ENCODE measurements at regions not wholly inside any gene's neighbourhood (a gene's known extent, or its start where the extent isn't known, plus 50 kb on each side); places are given as distances from the start of the nearest gene placed in this dataset.

DNA sequence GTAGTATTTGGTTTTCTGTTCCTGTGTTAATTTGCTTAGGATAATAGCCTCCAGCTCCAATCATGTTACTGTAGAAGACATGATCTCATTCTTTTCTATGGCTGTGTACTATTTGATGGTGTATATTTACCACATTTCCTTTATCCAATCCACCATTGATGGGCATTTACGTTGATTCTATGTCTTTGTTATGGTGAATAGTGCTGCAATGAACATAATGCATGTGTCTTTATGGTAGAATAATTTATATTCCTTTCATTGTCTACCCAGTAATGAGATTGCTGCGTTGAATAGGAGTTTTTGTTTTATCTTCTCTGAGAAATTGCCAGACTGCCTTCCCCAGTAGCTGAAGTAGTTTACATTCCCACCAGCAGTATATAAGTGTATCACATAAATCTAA lies 538.8 kb downstream of the LRRIQ3 start:
- no peaks in the 10 kb centered on the region for H3K27me3 ChIP-seq (ENCODE audit: insufficient read depth, low read depth, low read length)
- H3K4me2 ChIP-seq (ENCODE audit: low read length), result no peak overlapping the region
- no peak overlapping the region for H3K9ac ChIP-seq (ENCODE audit: low read length)
- H3K79me2 ChIP-seq (replicated peaks; ENCODE audit: insufficient read depth, low read length), result no peaks in the 10 kb centered on the region
- no peaks in the 10 kb centered on the region for H3F3A ChIP-seq (ENCODE audit: insufficient read depth, low read length, poor library complexity, severe bottlenecking)
- no peak overlapping the region for H3K27ac ChIP-seq (ENCODE audit: low read length)
- no peak for TF ChIP-seq EP300 (conservative IDR thresholded peaks at IDR 0.05; ENCODE audit: poor library complexity, severe bottlenecking)
- H4K20me1 ChIP-seq (ENCODE audit: insufficient read depth), result no peaks in the 10 kb centered on the region
- H3K9me2 ChIP-seq (ENCODE audit: insufficient read depth, low read length), result no peaks in the 10 kb centered on the region
- H3K9me3 ChIP-seq (ENCODE audit: low read length), result no peaks in the 10 kb centered on the region
- no peak overlapping the region for H2AFZ ChIP-seq (ENCODE audit: low read depth, low read length)
- H3K36me3 ChIP-seq (ENCODE audit: insufficient read depth, low read length), result no peaks in the 10 kb centered on the region
- H3K4me3 ChIP-seq (ENCODE audit: low read length), result no peak overlapping the region

DNA sequence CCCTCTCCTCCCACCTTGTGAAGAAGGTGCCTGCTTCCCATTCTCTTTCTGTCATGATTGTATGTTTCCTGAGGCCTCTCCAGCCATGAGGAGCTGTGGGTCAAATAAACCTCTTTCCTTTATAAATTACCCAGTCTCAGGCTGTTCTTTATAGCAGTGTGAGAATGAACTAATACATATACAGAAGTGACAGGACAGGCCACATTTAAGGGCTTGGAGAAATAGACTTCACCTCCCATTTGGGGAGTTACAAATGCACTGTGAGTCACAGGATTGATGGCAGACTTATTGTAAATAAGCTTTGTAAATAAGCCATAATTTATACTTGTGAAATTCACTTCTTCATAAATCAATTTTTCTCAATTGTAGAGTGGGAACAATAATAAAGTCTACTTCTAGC lies 543.3 kb downstream of the LRRIQ3 start:
- H3K36me3 ChIP-seq (ENCODE audit: insufficient read depth, low read length), result no peaks in the 10 kb centered on the region
- H3K4me2 ChIP-seq (ENCODE audit: low read length), result no peak overlapping the region
- no peaks in the 10 kb centered on the region for H3F3A ChIP-seq (ENCODE audit: insufficient read depth, low read length, poor library complexity, severe bottlenecking)
- no peak overlapping the region for H3K9ac ChIP-seq (ENCODE audit: low read length)
- no peak overlapping the region for H2AFZ ChIP-seq (ENCODE audit: low read depth, low read length)
- H3K27me3 ChIP-seq (ENCODE audit: insufficient read depth, low read depth, low read length), result no peaks in the 10 kb centered on the region
- no peaks in the 10 kb centered on the region for H3K9me2 ChIP-seq (ENCODE audit: insufficient read depth, low read length)
- no peaks in the 10 kb centered on the region for H3K79me2 ChIP-seq (replicated peaks; ENCODE audit: insufficient read depth, low read length)
- TF ChIP-seq, protein P1, sequence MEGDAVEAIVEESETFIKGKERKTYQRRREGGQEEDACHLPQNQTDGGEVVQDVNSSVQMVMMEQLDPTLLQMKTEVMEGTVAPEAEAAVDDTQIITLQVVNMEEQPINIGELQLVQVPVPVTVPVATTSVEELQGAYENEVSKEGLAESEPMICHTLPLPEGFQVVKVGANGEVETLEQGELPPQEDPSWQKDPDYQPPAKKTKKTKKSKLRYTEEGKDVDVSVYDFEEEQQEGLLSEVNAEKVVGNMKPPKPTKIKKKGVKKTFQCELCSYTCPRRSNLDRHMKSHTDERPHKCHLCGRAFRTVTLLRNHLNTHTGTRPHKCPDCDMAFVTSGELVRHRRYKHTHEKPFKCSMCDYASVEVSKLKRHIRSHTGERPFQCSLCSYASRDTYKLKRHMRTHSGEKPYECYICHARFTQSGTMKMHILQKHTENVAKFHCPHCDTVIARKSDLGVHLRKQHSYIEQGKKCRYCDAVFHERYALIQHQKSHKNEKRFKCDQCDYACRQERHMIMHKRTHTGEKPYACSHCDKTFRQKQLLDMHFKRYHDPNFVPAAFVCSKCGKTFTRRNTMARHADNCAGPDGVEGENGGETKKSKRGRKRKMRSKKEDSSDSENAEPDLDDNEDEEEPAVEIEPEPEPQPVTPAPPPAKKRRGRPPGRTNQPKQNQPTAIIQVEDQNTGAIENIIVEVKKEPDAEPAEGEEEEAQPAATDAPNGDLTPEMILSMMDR (IDR thresholded peaks at IDR 0.05; ENCODE audit: poor library complexity, severe bottlenecking), result no peak
- no peak for TF ChIP-seq EP300 (conservative IDR thresholded peaks at IDR 0.05; ENCODE audit: poor library complexity, severe bottlenecking)
- no peak for TF ChIP-seq SMC3 (conservative IDR thresholded peaks at IDR 0.05; ENCODE audit: poor library complexity)
- TF ChIP-seq EZH2 (IDR thresholded peaks at IDR 0.05; ENCODE audit: borderline replicate concordance, insufficient read depth, low read length, poor library complexity, severe bottlenecking), result no peak
- TF ChIP-seq POLR2AphosphoS5 (IDR thresholded peaks at IDR 0.05), result no peak
- TF ChIP-seq RAD21 (conservative IDR thresholded peaks at IDR 0.05), result no peak
- no peak for TF ChIP-seq MXI1 (conservative IDR thresholded peaks at IDR 0.05; ENCODE audit: poor library complexity, severe bottlenecking)
- TF ChIP-seq TAF1 (IDR thresholded peaks at IDR 0.05; ENCODE audit: low read depth), result no peak
- TF ChIP-seq, protein P2, sequence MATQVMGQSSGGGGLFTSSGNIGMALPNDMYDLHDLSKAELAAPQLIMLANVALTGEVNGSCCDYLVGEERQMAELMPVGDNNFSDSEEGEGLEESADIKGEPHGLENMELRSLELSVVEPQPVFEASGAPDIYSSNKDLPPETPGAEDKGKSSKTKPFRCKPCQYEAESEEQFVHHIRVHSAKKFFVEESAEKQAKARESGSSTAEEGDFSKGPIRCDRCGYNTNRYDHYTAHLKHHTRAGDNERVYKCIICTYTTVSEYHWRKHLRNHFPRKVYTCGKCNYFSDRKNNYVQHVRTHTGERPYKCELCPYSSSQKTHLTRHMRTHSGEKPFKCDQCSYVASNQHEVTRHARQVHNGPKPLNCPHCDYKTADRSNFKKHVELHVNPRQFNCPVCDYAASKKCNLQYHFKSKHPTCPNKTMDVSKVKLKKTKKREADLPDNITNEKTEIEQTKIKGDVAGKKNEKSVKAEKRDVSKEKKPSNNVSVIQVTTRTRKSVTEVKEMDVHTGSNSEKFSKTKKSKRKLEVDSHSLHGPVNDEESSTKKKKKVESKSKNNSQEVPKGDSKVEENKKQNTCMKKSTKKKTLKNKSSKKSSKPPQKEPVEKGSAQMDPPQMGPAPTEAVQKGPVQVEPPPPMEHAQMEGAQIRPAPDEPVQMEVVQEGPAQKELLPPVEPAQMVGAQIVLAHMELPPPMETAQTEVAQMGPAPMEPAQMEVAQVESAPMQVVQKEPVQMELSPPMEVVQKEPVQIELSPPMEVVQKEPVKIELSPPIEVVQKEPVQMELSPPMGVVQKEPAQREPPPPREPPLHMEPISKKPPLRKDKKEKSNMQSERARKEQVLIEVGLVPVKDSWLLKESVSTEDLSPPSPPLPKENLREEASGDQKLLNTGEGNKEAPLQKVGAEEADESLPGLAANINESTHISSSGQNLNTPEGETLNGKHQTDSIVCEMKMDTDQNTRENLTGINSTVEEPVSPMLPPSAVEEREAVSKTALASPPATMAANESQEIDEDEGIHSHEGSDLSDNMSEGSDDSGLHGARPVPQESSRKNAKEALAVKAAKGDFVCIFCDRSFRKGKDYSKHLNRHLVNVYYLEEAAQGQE (IDR thresholded peaks at IDR 0.05; ENCODE audit: borderline replicate concordance), result no peak
- no peak overlapping the region for H3K4me3 ChIP-seq (ENCODE audit: low read length)
- no peak overlapping the region for H3K27ac ChIP-seq (ENCODE audit: low read length)
- no peaks in the 10 kb centered on the region for H3K9me3 ChIP-seq (ENCODE audit: low read length)
- H4K20me1 ChIP-seq (ENCODE audit: insufficient read depth), result no peaks in the 10 kb centered on the region

DNA sequence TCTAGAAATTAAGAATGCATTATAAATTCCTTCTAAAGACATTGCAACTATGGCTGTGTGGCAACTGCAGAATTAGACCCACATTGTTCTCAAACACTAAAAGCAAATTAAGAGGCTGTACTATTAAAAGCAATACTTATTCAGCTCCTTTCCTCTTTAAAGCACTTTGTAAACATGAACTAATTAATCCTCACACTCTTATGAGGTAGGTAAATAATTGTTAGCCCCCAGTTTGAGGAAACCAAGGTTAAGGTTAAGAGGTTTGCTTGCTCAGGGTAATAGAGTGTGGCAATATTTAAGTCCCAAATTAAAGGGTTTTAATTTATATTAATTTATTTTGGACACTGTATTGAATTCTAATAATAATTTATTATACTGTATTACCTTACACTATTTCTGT lies 553.8 kb downstream of the LRRIQ3 start:
- Histone ChIP-seq H3K4me3 (ENCODE audit: low read length) (no peak overlapping the region), H4K20me1 (ENCODE audit: insufficient read depth) (no peaks in the 10 kb centered on the region), H3K9me3 (ENCODE audit: low read length) (no peaks in the 10 kb centered on the region)

More for the DNA sequence above, 553.8 kb downstream of the LRRIQ3 start:
- no peaks in the 10 kb centered on the region for H3K79me2 ChIP-seq (replicated peaks; ENCODE audit: insufficient read depth, low read length)
- no peaks in the 10 kb centered on the region for H3F3A ChIP-seq (ENCODE audit: insufficient read depth, low read length, poor library complexity, severe bottlenecking)
- H2AFZ ChIP-seq (ENCODE audit: low read depth, low read length), result no peak overlapping the region
- no peaks in the 10 kb centered on the region for H3K27me3 ChIP-seq (ENCODE audit: insufficient read depth, low read depth, low read length)
- no peaks in the 10 kb centered on the region for H3K9me2 ChIP-seq (ENCODE audit: insufficient read depth, low read length)
- H3K36me3 ChIP-seq (ENCODE audit: insufficient read depth, low read length), result no peaks in the 10 kb centered on the region
- no peak overlapping the region for H3K9ac ChIP-seq (ENCODE audit: low read length)
- H3K4me2 ChIP-seq (ENCODE audit: low read length), result no peak overlapping the region
- TF ChIP-seq, protein P2 (IDR thresholded peaks at IDR 0.05; ENCODE audit: borderline replicate concordance), result no peak
- TF ChIP-seq MXI1 (conservative IDR thresholded peaks at IDR 0.05; ENCODE audit: poor library complexity, severe bottlenecking), result no peak
- TF ChIP-seq EP300 (conservative IDR thresholded peaks at IDR 0.05; ENCODE audit: poor library complexity, severe bottlenecking), result no peak
- TF ChIP-seq RAD21 (conservative IDR thresholded peaks at IDR 0.05), result no peak
- no peak for TF ChIP-seq EZH2 (IDR thresholded peaks at IDR 0.05; ENCODE audit: borderline replicate concordance, insufficient read depth, low read length, poor library complexity, severe bottlenecking)
- no peak for TF ChIP-seq TAF1 (IDR thresholded peaks at IDR 0.05; ENCODE audit: low read depth)
- TF ChIP-seq POLR2AphosphoS5 (IDR thresholded peaks at IDR 0.05), result no peak
- no peak for TF ChIP-seq SMC3 (conservative IDR thresholded peaks at IDR 0.05; ENCODE audit: poor library complexity)
- TF ChIP-seq, protein P1 (IDR thresholded peaks at IDR 0.05; ENCODE audit: poor library complexity, severe bottlenecking), result no peak
- H3K27ac ChIP-seq (ENCODE audit: low read length), result no peak overlapping the region
